ENCODE measurements at regions not wholly inside any gene's neighbourhood (a gene's known extent, or its start where the extent isn't known, plus 50 kb on each side); places are given as distances from the start of the nearest gene placed in this dataset.

DNA sequence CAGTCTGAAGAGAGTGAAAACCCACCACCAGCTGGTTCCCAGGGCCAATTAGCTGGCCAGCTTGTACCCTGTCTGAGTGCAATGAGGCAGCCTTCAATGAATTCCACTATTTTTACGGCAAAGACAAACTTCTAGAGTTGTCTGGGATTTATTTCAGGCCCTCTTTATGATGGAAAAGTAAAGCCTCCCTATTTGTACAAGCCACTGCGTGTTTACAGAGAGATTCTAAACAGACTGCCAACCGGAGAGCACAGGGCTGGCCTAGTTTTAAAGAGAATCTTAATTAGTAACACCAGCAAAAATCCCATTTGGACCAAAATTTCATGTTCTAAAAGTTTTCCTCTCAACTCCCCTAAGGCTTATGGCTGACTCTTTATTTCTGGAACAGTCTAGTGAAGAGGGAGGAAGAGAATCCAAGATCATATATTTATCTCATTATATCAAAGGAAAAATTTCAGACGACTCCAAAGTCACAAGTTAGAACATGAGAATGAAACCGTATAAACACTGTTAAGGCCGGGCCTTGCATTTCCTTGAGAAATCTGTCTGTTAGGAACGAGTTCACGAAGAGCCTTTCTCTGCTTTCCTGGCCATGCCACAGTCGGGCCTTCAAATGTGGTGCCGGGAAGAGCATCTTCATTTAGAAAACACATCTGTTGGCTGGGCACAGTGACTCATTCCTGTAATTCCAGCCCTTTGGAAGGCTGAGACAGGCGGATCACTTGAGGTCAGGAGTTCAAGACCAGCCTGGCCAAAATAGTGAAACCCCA lies 724.6 kb upstream of the NRP1 start (continued):
- TF ChIP-seq, protein P1, sequence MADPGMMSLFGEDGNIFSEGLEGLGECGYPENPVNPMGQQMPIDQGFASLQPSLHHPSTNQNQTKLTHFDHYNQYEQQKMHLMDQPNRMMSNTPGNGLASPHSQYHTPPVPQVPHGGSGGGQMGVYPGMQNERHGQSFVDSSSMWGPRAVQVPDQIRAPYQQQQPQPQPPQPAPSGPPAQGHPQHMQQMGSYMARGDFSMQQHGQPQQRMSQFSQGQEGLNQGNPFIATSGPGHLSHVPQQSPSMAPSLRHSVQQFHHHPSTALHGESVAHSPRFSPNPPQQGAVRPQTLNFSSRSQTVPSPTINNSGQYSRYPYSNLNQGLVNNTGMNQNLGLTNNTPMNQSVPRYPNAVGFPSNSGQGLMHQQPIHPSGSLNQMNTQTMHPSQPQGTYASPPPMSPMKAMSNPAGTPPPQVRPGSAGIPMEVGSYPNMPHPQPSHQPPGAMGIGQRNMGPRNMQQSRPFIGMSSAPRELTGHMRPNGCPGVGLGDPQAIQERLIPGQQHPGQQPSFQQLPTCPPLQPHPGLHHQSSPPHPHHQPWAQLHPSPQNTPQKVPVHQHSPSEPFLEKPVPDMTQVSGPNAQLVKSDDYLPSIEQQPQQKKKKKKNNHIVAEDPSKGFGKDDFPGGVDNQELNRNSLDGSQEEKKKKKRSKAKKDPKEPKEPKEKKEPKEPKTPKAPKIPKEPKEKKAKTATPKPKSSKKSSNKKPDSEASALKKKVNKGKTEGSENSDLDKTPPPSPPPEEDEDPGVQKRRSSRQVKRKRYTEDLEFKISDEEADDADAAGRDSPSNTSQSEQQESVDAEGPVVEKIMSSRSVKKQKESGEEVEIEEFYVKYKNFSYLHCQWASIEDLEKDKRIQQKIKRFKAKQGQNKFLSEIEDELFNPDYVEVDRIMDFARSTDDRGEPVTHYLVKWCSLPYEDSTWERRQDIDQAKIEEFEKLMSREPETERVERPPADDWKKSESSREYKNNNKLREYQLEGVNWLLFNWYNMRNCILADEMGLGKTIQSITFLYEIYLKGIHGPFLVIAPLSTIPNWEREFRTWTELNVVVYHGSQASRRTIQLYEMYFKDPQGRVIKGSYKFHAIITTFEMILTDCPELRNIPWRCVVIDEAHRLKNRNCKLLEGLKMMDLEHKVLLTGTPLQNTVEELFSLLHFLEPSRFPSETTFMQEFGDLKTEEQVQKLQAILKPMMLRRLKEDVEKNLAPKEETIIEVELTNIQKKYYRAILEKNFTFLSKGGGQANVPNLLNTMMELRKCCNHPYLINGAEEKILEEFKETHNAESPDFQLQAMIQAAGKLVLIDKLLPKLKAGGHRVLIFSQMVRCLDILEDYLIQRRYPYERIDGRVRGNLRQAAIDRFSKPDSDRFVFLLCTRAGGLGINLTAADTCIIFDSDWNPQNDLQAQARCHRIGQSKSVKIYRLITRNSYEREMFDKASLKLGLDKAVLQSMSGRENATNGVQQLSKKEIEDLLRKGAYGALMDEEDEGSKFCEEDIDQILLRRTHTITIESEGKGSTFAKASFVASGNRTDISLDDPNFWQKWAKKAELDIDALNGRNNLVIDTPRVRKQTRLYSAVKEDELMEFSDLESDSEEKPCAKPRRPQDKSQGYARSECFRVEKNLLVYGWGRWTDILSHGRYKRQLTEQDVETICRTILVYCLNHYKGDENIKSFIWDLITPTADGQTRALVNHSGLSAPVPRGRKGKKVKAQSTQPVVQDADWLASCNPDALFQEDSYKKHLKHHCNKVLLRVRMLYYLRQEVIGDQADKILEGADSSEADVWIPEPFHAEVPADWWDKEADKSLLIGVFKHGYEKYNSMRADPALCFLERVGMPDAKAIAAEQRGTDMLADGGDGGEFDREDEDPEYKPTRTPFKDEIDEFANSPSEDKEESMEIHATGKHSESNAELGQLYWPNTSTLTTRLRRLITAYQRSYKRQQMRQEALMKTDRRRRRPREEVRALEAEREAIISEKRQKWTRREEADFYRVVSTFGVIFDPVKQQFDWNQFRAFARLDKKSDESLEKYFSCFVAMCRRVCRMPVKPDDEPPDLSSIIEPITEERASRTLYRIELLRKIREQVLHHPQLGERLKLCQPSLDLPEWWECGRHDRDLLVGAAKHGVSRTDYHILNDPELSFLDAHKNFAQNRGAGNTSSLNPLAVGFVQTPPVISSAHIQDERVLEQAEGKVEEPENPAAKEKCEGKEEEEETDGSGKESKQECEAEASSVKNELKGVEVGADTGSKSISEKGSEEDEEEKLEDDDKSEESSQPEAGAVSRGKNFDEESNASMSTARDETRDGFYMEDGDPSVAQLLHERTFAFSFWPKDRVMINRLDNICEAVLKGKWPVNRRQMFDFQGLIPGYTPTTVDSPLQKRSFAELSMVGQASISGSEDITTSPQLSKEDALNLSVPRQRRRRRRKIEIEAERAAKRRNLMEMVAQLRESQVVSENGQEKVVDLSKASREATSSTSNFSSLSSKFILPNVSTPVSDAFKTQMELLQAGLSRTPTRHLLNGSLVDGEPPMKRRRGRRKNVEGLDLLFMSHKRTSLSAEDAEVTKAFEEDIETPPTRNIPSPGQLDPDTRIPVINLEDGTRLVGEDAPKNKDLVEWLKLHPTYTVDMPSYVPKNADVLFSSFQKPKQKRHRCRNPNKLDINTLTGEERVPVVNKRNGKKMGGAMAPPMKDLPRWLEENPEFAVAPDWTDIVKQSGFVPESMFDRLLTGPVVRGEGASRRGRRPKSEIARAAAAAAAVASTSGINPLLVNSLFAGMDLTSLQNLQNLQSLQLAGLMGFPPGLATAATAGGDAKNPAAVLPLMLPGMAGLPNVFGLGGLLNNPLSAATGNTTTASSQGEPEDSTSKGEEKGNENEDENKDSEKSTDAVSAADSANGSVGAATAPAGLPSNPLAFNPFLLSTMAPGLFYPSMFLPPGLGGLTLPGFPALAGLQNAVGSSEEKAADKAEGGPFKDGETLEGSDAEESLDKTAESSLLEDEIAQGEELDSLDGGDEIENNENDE (IDR thresholded peaks at IDR 0.05; ENCODE audit: insufficient replicate concordance, low read length) = no peak
- TF ChIP-seq PHF8 (conservative IDR thresholded peaks at IDR 0.05; ENCODE audit: low read depth, low read length) (no peak), FOSL1 (IDR thresholded peaks at IDR 0.05; ENCODE audit: insufficient read depth, low read depth, low read length) (no peak), CBX8 (IDR thresholded peaks at IDR 0.05; ENCODE audit: borderline replicate concordance, low read depth, low read length) (no peak), NANOG (IDR thresholded peaks at IDR 0.05; ENCODE audit: insufficient read depth, low read depth, low read length, poor library complexity, severe bottlenecking) (no peak)

Data from H1 (cell line).